Upper lobe of left lung (tissue), 6 donors: ENCODE measurements at regions not wholly inside any gene's neighbourhood (a gene's known extent, or its start where the extent isn't known, plus 50 kb on each side); places are given as distances from the start of the nearest gene placed in this dataset.

ENCODE experiments used
- ATAC-seq, 2 donors: fragments of 200-7000 bp; cut with Tn5 transposase; one replicate each; pipeline ENCODE4 v1.9.1; 2022; ENCODE audit warnings: mild to moderate bottlenecking in 2 of 2, moderate library complexity in 2 of 2; ENCODE audit not compliant: low FRiP score in 2 of 2
- DNase-seq, 2 donors: peaks; one replicate each; pipeline ENCODE4 v3.0.0-alpha.2; 2019 to 2020
- H3K27ac ChIP-seq, 4 donors: fragments of 200-600 bp; sonication (generic); one replicate each; pipeline ENCODE4 v1.5.1; 2016 to 2019
- H3K27me3 ChIP-seq, 4 donors: fragments of 200-600 bp; sonication (generic); one replicate each; pipeline ENCODE4 v1.5.1; 2017 to 2019
- H3K36me3 ChIP-seq, 4 donors: fragments of 200-600 bp; sonication (generic); one replicate each; pipeline ENCODE4 v1.5.1; 2016 to 2019
- H3K4me1 ChIP-seq, 4 donors: fragments of 200-600 bp; sonication (generic); one replicate each; pipeline ENCODE4 v1.5.1; 2018 to 2019
- H3K4me3 ChIP-seq, 4 donors: fragments of 200-600 bp; sonication (generic); one replicate each; pipeline ENCODE4 v1.5.1; 2017 to 2019; ENCODE audit warnings: mild to moderate bottlenecking in 2 of 4, moderate library complexity in 1 of 4
- H3K9me3 ChIP-seq, 4 donors: fragments of 200-600 bp; sonication (generic); one replicate each; pipeline ENCODE4 v1.5.1; 2018 to 2019
- CTCF ChIP-seq, 6 experiments: fragments of 450-650 bp in 4 of 6; fragments of 200-600 bp in 2 of 6; sonication (generic) in 2 of 6; IDR thresholded peaks; one replicate each; pipeline ENCODE4 v1.5.1; 2016 to 2019; ENCODE audit warnings: antibody characterized with exemption in 6 of 6
- EP300 ChIP-seq, 4 donors: sonication (generic); formaldehyde crosslinking; IDR thresholded peaks; one replicate each; pipeline ENCODE4 v1.5.1; 2017; ENCODE audit warnings: antibody characterized with exemption in 4 of 4, control low read depth in 2 of 4
- POLR2A ChIP-seq, 4 donors: fragments of 450-650 bp; IDR thresholded peaks; one replicate each; pipeline ENCODE4 v1.5.1; 2016 to 2017; ENCODE audit warnings: antibody characterized with exemption in 4 of 4, mild to moderate bottlenecking in 2 of 4
- POLR2AphosphoS5 ChIP-seq, 2 donors: sonication (generic); formaldehyde crosslinking; IDR thresholded peaks; one replicate each; pipeline ENCODE4 v1.5.1; 2017; ENCODE audit warnings: antibody characterized with exemption in 2 of 2
- WGBS, 2 donors: methylation state at CpG; one replicate each; pipeline ENCODE4 v1.1.5; 2017 to 2018; 5-methylcytosine and 5-hydroxymethylcytosine counted together
- donor health status: DM: no; HTN: no; CAD: no; lungs with moderate emphysema.
- donor health status: DM: no; HTN: yes; CAD: no; lungs with severe emphysema.

- Histone ChIP-seq H3K27me3 (no peaks in the 10 kb centered on the region), H3K9me3 (peaks cover 0 to 4% (median 0%) of the 10 kb centered on the region in 4 donors), H3K36me3 (no peaks in the 10 kb centered on the region), H3K4me1 (no peaks in the 10 kb centered on the region), H3K4me3 (no peak overlapping the region), H3K27ac (no peak overlapping the region)
- WGBS, 2 donors, result 83% methylated on average over 1 of the region's 1 CpG
- ATAC-seq (no peak), DNase-seq (no peak)
- no peak for TF ChIP-seq POLR2A (IDR thresholded peaks at IDR 0.05)
- TF ChIP-seq EP300 (IDR thresholded peaks at IDR 0.05), result no peak
- no peak for TF ChIP-seq CTCF (IDR thresholded peaks at IDR 0.05)
- TF ChIP-seq POLR2AphosphoS5 (IDR thresholded peaks at IDR 0.05), result no peak
Observed at GRCh38 chr4:166229799-166230198, 356.8 kb downstream of the TLL1 start.

GRCh38 chr4:166230841-166231240 lies 357.8 kb downstream of the TLL1 start:
- H3K9me3 ChIP-seq, result peaks cover 0 to 4% (median 0%) of the 10 kb centered on the region in 4 donors
- no peak overlapping the region for H3K27ac ChIP-seq
- 94 to 96% methylated on average over 1 of the region's 1 CpG for WGBS, 2 donors
- TF ChIP-seq CTCF (IDR thresholded peaks at IDR 0.05) (no peak), EP300 (IDR thresholded peaks at IDR 0.05) (no peak), POLR2A (IDR thresholded peaks at IDR 0.05) (no peak), POLR2AphosphoS5 (IDR thresholded peaks at IDR 0.05) (no peak)
- H3K36me3 ChIP-seq, result no peaks in the 10 kb centered on the region
- no peaks in the 10 kb centered on the region for H3K27me3 ChIP-seq
- H3K4me1 ChIP-seq, result no peaks in the 10 kb centered on the region
- DNase-seq (no peak), ATAC-seq (no peak)
- H3K4me3 ChIP-seq, result no peak overlapping the region

GRCh38 chr4:166239354-166239753 lies 366.3 kb downstream of the TLL1 start:
- no peak overlapping the region for H3K4me3 ChIP-seq
- ATAC-seq (no peak), DNase-seq (no peak)
- 78 to 83% methylated on average over 4 of the region's 4 CpGs for WGBS, 2 donors
- TF ChIP-seq POLR2A (IDR thresholded peaks at IDR 0.05) (no peak), POLR2AphosphoS5 (IDR thresholded peaks at IDR 0.05) (no peak), CTCF (IDR thresholded peaks at IDR 0.05) (no peak), EP300 (IDR thresholded peaks at IDR 0.05) (no peak)
- H3K36me3 ChIP-seq, result no peaks in the 10 kb centered on the region
- no peak overlapping the region for H3K27ac ChIP-seq
- H3K4me1 ChIP-seq, result no peaks in the 10 kb centered on the region
- no peaks in the 10 kb centered on the region for H3K9me3 ChIP-seq
- H3K27me3 ChIP-seq, result no peaks in the 10 kb centered on the region

GRCh38 chr4:166252487-166253402 lies 379.7 kb downstream of the TLL1 start:
- TF ChIP-seq EP300 (IDR thresholded peaks at IDR 0.05) (no peak), CTCF (IDR thresholded peaks at IDR 0.05) (peak in 2 of 6 experiments; percentile 17 to 18), POLR2A (IDR thresholded peaks at IDR 0.05) (no peak), POLR2AphosphoS5 (IDR thresholded peaks at IDR 0.05) (no peak)
- DNase-seq (no peak), ATAC-seq (no peak)
- 77 to 78% methylated on average over 4 of the region's 4 CpGs for WGBS, 2 donors
- Histone ChIP-seq H3K4me1 (no peaks in the 10 kb centered on the region), H3K9me3 (no peaks in the 10 kb centered on the region), H3K27me3 (no peaks in the 10 kb centered on the region), H3K4me3 (no peak overlapping the region), H3K27ac (no peak overlapping the region), H3K36me3 (no peaks in the 10 kb centered on the region)

GRCh38 chr4:166257276-166257675 lies 384.2 kb downstream of the TLL1 start:
- H3K27me3 ChIP-seq, result no peaks in the 10 kb centered on the region
- H3K36me3 ChIP-seq, result no peaks in the 10 kb centered on the region
- no peaks in the 10 kb centered on the region for H3K9me3 ChIP-seq
- DNase-seq, result no peak
- H3K27ac ChIP-seq, result no peak overlapping the region
- H3K4me1 ChIP-seq, result no peaks in the 10 kb centered on the region
- no peak for TF ChIP-seq POLR2AphosphoS5 (IDR thresholded peaks at IDR 0.05)
- TF ChIP-seq EP300 (IDR thresholded peaks at IDR 0.05), result no peak
- TF ChIP-seq POLR2A (IDR thresholded peaks at IDR 0.05), result no peak
- TF ChIP-seq CTCF (IDR thresholded peaks at IDR 0.05), result no peak
- WGBS, 2 donors, result 80 to 93% methylated on average over 2 of the region's 2 CpGs
- ATAC-seq, result no peak
- no peak overlapping the region for H3K4me3 ChIP-seq
